ENCODE measurements at regions not wholly inside any gene's neighbourhood (a gene's known extent, or its start where the extent isn't known, plus 50 kb on each side); places are given as distances from the start of the nearest gene placed in this dataset.

GRCh38 chr22:49547751-49548239, 279.9 kb downstream of the BRD1 start:
- no peak for DNase-seq (ENCODE audit: low spot score)

- no peak for DNase-seq (ENCODE audit: low spot score)
These were observed 280.7 kb downstream of the BRD1 start for GRCh38 chr22:49546811-49547585.

DNA sequence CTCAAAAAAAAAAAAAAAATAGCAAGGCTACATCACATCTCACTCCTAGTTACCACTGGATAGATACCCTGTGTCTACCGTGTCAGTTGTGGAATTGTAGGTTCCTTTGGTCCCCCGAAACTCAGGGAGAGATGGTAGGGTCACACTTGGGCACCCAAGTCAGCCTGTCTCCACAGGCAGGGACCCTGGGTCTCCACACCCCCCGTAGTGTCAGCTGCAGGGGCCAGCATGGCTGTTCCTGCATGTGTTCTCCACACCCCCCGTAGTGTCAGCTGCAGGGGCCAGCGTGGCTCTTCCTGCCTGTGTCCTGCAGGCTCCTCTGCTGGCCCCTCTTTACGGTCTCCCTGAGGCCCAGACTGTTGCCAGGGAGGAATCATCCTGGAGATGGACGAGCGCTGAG, 282.1 kb downstream of the BRD1 start:
- DNase-seq (ENCODE audit: low spot score): no peak

DNA sequence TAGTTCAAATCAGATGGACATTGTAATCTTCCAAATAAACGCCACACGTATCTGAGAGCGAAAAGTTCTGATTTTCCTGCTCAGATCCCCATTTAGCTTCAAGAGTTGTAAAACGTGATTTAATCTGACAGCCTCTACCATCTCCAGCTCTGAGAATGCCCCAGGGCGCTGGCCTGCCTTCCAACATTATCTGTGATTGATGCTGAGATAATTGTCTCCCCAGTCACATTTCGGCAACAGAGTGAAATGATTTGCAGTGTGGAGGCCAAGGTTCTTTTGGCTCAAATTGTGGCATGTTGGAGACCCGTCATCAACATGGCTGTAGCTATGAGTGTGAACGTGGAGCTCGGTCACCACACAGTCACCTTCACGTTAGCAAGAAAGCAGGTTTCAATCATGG, 283.4 kb downstream of the BRD1 start:
- DNase-seq (ENCODE audit: low spot score): no peak

DNA sequence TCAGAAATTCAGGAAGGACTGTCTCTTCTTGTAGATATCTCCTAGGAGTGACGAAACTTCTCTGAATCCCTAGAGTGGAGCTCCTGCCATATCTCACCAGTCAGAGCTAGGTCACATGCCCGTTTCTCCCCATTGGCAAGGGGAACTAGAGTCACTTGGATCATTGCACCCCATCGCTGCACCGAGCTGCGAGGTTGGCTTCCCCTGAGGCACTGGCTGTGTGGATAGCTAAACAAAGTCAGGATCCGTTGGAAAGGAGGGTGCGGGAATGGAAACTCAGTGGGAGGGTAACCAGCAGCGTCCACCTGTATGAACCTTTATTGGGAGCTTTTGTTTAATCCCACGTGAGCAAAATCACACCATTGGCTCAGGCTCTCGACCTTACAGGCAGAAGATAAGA, 283.8 kb downstream of the BRD1 start:
- DNase-seq (ENCODE audit: low spot score): no peak

GRCh38 chr22:49541693-49542230, 285.9 kb downstream of the BRD1 start:
- DNase-seq (ENCODE audit: low spot score): no peak

- no peak for DNase-seq (ENCODE audit: low spot score)
These were observed 286.6 kb downstream of the BRD1 start for GRCh38 chr22:49540913-49541692.

GRCh38 chr22:49540084-49540912, 287.4 kb downstream of the BRD1 start:
- DNase-seq (ENCODE audit: low spot score): no peak

DNA sequence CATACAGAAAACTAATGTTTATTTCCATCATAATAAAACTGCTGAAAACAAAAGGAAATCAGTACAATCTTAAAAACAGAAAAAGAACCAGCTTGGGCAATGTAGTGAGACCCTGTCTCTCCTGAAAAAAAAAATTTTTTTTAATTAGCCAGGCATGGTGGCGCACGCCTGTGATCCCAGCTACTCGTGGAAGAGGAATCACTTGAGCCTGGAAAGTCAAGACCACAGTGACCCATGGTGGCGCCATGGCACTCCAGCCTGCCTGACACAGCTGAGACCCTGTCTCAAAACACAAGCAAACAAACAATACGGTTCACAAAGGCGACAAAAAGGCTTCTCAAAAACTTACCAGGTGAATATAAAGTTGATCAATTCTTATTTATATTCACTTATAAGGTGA, 289.7 kb downstream of the BRD1 start:
- DNase-seq (ENCODE audit: low spot score): no peak

- no peak for DNase-seq (ENCODE audit: low spot score)
These were observed 291.0 kb downstream of the BRD1 start for GRCh38 chr22:49536571-49537131.

DNA sequence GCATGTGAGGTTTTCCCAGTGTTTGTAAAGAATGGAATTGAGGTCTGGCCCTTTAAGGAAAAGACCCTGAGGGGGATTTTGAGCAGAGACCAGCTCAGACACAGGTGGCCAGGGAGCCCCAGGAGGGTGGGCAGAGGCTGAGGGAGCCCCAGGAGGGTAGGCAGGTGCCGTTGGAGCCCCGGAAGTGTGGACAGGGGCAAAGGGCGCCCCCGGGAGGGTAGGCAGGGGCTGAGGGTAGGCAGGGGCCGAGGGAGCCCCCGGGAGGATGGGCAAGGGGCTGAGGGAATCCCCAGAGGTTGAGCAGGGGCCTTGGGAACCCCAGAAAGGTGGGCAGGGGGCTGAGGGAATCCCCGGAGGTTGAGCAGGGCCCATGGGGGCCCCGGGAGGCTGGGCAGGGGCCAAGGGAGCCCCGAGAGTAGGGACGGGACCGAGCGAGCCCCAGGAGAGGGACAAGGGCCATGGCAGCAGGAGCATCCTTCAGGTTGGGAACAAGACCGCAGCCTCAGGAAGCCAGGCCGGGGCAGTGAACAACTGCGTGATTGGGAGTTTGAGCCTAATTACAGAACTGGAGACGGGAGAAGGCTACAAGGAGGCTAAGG, 292.0 kb downstream of the BRD1 start:
- DNase-seq (ENCODE audit: low spot score): no peak

DNA sequence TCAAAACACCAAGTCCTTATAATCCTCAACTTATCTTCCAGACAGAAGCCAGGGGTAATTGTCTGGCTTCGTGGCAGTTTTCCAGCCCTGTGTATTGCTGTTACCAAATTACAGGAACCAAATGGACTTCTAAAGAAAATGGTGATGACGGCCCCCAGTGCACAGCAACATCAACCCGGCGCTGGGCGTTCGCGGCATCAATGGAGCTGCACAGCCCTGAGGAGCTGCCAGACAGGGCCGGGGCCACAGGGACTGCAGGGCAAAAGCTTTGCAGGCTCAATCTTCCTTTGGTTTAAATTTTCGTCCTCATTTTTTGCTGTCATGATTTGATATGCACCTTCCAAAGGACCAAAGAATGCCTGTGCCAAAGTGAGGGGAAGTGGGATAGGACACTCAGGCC, 292.5 kb downstream of the BRD1 start:
- no peak for DNase-seq (ENCODE audit: low spot score)

- no peak for DNase-seq (ENCODE audit: low spot score)
These were observed 293.3 kb downstream of the BRD1 start for GRCh38 chr22:49534386-49534785.

DNA sequence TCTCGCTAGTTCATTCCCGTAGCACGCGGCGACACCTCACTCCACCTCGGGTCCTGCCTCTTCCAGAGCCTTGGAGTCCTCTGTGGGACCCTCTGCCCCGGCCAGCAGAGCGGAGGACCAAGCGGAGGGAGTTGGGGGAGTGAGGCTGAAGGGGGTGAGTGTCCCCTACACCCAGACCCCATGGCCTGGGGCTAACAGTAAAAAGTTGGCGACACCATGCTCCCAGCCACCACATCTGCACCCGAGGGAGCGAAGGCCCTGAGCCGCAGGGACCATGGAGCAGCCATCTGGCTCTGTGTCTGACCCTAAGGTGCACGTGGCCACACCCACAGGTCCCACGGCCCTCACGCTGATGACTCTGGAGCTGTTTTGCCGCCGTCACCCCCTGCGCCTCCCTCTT, 293.8 kb downstream of the BRD1 start:
- no peak for DNase-seq (ENCODE audit: low spot score)

DNA sequence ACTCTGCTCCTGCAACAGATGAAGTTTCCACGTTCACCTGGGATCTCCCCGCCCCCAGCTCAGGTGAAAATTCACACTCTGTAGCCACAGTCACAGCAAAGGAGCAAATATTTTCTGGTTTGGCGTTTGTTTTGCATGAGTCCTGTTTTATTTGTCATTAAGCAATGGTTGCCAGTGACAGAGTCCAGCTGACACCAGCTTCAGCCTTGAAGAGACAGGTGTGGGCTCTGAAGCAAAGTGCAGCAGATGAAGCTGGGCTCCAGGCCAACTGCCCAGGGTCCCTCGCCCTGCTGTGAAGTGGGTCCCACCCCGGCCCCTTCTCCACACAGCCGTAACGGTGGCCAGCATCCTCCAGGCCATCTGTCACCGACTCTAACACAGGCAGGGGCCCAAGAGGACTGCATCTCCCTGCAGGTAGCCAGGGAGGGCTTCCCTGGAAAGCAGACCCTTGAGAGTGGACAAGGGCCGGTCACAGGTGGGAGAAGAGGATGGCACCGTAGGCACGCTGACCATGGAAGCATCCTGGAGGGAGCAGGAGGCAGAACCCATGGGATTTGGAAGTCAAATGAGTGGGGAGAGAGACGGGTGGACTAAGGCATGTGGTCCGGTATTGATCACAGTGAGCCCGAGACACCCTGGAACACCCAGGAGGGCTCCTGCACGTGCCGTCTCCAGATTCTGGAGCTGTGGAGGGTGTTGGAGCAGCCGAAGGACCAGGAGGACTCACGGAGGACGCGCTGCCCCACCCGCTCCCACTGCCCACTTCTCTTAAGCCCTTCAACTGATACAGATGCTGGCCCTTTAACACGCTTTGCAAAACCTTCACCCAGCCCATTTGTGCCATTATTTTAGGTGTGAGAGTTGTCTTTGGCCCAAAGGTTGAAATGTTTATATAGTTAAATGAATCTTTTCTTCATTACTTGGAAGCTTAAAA, 294.5 kb downstream of the BRD1 start:
- no peak for DNase-seq (ENCODE audit: low spot score)

- no peak for DNase-seq (ENCODE audit: low spot score)
These were observed 296.3 kb downstream of the BRD1 start for GRCh38 chr22:49531368-49531791.

GRCh38 chr22:49530671-49531367, 296.9 kb downstream of the BRD1 start:
- no peak for DNase-seq (ENCODE audit: low spot score)

GRCh38 chr22:49528420-49528720, 299.3 kb downstream of the BRD1 start:
- DNase-seq (ENCODE audit: low spot score): no peak

- DNase-seq (ENCODE audit: low spot score): no peak
These were observed 299.9 kb downstream of the BRD1 start for GRCh38 chr22:49527611-49528419.
